Amygdala (tissue), 56 donors: ENCODE measurements at regions not wholly inside any gene's neighbourhood (a gene's known extent, or its start where the extent isn't known, plus 50 kb on each side); places are given as distances from the start of the nearest gene placed in this dataset.

ENCODE experiments used
- DNase-seq, 56 donors: peaks; one replicate each; lab custom pipeline; 2025; lab: John Stamatoyannopoulos, UW

DNA sequence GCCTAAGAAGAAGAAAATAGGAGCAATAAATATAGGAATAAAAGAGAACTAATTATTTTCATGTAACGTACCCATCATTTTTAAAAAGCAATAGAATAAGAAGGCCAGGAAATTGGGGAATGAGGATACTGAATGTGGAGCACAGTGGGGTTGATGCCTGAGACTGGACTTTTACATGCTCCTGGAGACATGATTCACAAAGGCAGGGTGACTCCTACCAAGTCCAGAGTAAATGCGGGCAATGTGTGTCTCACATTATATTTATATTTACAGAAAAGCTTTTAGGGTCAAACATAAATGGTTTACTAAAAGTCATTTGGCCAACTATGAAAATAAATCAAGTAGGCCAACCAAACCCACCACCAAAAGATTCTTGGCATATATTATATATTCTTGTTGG, 87.9 kb upstream of the COL5A2 start:
- no peak for DNase-seq

DNA sequence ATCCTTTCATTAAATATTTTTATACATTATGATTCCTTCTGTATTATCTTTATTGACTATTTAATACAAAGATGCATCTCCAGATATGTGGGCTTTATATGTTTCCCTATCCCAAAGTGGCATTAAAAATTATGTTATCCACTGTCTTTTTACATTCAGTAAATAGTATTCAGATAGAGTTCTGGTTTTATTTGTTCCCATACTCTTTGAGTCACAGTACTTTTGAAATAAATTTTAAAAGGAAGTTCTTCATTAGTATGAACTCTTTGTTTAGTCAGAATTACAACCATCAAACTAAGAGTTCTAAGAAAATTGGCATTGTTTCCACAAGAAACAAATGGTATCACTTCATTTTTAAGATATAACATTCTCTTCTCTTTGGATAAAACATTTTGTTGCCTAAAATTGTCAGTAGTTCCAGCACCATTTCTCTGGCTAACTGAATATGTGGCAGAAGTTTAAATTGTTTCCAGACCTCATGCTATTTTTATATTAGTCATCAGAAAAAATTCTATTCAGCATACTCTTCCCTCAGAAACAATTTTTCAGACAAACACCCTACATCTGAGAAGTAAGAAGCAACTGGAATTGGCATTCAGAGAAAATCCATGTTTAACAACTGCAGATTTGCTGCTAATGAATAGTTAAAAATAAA, 88.5 kb upstream of the COL5A2 start:
- DNase-seq, result no peak

DNA sequence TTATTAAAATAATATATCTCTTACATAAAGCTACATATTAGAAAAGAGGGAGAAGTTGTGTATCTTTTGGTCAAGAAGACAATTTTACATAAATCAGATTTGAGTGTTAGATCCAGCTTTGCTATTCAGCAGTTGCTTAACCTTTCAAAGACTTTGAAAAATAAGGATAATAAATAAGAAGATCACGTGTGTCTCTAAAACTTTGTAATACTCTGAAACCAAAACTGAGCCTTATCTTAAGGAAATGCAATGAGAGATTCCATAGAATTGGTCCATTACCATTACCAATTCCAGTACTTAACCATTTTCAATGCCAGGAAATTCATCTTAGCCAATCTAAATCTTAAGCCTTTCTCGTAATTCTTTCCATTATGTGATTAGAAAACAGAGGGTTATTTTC, 89.2 kb upstream of the COL5A2 start:
- DNase-seq, result no peak

DNA sequence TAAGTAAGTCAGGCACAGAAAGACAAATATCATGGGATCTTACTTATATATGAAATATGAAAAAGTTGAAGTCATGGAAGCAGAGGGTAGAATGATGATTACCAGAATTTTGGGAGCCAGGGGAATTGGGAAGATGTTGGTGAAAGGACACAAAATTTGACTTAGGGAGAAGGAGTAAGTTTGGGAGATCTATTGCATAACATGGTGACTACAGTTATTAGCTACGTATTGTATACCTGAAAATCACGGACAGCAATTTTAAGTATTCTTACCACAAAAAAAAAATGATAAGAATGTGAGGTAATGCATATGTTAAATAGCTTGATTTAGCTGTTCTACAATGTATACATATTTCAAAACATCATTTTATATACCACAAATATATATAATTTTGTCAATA, 94.2 kb upstream of the COL5A2 start:
- no peak for DNase-seq

DNA sequence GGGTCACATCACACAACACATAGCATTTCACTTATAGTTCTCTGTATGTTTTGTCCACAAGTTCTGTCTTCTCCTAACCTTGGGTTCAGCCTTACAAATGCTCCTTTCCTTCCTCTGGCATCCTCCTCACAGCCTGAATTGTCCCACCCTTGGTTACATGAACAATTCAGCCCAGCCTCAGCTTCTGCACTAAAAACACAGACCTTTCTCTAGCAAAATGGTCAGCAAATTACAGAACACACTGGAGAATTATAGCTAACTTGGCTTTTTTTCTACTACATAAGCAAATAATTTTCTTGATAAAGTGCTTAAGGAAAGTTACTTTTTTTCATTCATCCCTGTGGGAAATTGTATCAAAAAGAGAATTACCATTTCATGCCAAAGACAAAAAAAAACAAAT, 94.8 kb upstream of the COL5A2 start:
- no peak for DNase-seq

DNA sequence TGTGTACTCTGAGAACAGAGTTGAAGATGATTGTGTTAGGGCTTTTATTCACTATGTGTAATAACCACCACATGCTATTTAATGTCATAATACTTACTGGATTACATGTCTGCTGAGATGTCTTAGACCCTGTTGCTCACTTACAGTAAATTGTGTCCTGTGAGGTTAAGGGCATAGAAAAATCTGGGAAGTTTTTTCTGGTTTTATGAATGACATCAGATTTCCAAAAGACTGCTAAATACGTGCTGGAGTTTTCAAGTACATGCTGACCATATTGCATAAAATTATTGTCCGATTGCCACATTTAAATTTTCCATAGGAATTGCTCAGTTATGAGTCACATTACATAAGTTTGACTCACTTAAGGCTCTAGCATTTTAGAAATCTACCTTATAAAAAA, 96.7 kb upstream of the COL5A2 start:
- no peak for DNase-seq

DNA sequence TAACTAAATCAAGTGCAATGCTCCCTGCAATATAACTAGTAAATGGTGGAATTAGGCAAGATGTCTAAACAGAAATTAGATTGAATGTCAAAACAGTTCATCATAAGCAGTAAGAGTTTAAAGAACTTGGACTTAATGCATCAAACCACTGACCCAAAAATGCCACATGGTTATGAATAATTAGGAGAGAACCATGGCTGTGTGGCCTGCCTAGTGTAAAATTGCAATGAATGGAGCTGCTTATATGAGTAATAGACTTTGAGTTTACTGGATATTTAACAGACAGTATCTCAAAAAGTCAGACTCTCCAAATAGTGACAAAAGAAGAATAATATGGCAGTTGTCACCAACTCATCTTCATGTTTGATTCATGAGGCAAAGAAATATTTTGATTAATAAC, 101.6 kb upstream of the COL5A2 start:
- no peak for DNase-seq

DNA sequence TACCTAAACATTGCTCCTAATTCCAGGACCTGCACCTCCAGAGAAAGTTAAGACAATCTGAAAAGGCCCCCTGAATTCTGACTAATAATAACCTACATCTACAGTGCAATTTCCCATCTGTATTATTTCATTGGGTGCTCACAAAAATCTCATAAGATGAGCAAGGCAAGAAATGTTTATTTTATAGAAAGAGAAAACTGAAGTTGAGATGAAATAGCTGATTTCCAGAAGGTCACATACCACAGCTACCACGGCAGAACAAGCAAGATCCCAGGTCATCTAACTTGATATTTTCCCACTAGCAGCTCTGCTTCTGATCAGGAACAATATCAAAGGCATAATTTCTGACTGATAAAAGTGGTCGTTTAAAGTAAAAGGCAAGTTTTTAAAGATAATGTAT, 105.8 kb upstream of the COL5A2 start:
- no peak for DNase-seq

DNA sequence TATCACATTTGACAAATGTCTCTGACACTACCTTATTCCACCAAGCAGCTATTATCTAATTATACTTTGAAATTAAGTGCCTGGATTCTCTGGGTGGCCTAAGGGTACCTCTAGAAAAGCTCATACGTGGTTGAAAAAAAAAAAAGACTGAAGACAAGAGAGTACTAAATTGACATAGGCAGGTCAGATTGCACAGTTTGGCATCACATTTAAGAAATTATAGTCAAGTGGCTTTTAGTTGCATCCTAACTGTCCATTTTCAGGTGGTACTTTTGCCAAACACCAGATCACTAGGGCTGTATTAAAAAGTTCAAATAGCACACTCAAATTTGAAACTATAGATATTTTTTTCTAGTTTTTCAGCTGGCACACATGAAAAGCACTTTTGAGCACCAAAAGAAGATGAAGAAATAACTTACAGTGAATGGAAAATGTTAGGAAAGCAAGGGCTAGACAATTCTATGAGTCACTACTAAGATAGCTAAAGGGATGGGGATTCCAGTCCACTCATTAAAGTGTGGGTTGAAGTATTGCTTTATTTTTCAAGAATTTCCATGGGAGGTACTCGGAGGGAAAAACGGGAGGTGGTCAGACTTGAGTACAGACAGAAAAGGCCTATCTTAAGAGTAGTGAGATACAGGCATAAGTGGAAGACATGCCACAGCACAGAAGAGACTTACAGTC, 106.5 kb upstream of the COL5A2 start:
- DNase-seq, result no peak

DNA sequence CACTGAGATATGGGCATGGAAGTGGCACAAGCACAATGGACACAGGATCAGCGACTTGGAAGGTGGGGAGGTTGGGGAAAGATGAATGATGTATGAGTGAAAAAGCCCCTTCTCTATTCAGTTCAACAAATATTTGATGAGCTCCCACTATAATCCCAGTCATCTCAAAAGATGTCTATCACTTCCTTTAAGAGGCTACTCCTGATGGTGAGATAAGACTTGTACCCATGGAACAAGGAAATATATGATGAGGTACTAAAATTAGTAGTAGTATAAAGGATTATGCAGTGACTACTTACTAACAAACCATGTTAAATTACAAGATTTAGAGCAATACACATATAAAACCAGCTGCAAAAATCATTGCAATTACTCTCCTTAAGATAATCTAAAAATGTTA, 107.8 kb upstream of the COL5A2 start:
- no peak for DNase-seq

DNA sequence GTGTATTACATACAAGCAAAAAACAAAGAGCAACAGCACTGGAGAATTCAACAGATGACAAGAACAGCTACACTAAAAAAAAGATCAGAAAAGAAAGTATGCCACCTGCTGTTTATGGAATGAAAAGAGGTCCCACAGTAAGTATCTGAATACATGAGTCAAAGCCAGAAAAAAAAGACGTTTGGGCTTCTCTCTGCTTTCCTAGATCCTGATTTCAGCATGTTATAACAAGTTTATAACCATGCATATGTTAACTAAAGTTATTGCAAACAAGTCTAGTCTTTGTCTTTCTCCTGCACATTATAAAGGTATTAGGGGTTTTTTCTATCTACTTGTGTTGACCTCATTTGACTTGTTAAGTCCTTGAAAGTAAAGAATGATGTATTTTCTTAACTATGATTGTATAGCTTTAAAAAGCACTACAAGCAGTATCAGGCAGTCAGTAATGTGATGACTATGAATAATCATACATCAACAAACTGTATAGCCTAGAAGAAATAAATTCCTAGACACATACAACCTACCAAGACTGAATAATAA, 108.5 kb upstream of the COL5A2 start:
- no peak for DNase-seq

DNA sequence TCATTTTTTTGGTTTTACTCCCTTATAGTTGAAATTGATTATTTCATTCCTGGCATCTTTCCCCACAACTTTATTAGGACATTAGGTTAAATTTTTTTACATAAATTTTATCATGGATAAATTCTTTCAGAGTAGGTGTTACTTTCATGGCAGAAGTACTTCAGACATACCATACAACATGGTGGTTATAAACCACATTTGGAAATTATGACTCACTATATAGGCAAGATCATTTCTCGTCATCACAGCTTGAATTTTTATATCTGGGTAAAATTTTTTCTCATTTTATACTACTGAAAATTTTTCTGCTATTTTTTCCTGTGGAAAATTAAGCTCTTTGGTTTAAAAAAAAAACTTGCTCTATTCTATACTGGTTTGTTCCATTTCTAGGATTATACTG, 111.9 kb upstream of the COL5A2 start:
- no peak for DNase-seq

DNA sequence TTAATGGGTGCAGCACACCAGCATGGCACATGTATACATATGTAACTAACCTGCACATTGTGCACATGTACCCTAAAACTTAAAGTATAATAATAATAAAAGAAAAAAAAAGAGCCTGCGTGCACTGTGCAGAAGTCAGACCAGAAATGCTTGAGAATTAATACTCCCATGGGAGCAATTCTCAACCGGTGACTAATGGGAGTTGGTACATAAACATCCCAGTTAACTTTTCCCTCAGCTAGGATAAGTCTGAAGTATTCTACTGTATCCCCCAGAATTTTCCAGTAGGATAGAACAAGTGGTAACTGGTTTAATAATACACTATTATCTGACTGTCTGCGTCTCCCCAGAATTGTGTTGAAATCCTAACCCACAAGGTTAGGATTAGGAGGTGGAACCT, 113.6 kb upstream of the COL5A2 start:
- no peak for DNase-seq

DNA sequence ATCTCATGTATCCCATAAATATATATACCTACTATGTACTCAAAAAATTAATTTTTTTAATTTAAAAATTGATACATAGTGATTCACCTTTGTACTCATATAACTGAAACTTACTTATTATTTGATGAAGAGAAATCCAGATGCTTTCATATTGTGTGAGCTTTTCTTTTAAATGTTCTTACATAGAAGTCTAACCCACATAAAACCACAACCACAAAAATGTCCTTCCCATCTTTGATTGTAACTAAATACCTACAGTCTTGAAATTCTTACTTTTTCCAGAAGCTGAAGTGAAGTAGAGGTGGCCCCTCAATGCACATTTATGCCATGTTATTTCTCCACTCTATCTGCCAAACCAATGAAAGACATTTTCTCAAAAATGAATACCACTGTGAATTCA, 117.9 kb upstream of the COL5A2 start:
- DNase-seq, result no peak

DNA sequence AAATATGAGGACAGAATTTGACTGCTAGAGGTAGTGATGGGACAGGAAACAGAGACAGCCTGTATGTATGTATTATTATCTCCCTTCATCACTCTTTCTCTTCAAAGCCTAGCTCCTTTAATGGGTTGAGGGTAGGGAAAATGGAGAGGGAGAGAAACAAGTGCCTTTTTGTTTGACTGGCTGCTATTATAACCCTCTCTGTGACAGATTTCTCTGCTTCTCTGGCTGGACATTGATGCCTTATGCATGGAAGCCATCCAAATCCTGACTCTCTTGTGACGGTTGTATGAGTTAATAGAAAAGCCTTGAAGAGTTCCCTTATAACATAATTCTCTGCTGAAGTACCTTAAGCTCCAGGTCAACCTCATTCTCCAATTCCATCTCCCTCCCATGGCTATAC, 118.5 kb upstream of the COL5A2 start:
- no peak for DNase-seq

DNA sequence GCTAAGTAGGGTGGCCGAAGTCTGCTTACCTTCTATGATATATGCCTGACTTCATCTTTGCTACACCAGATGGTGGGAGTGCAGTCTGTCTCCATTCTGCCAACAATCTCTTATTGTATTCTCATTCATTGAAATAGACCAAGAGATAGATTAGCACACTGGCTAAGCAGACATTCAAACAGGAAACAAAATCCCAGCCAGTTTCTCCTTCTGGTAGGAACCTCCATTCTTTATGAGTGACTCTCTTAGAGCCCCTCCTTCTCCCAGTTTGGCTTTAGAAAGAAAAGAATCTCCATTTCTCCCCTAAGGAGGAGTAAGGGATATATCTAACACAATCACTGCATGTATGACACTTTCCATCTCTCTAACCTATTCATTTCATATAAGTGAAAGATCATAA, 118.9 kb upstream of the COL5A2 start:
- no peak for DNase-seq

DNA sequence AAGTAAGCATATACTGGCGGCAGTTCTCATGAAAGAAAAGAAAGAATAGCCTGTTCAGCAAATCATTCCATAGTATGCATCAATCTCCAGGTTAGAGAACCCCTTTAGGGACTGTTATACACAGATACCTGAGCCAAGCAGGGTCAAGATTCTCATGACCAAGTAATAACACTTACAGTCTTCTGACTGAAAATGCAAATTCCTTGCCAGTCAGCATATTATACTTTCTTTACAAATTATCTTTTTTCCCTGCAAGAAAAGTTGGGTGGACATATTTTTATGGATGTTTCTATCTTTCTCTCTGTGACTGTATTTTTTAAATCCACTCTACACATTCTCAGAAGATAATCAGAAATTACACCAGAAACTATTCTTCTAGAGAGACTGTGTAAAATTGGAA, 120.4 kb upstream of the COL5A2 start:
- no peak for DNase-seq

DNA sequence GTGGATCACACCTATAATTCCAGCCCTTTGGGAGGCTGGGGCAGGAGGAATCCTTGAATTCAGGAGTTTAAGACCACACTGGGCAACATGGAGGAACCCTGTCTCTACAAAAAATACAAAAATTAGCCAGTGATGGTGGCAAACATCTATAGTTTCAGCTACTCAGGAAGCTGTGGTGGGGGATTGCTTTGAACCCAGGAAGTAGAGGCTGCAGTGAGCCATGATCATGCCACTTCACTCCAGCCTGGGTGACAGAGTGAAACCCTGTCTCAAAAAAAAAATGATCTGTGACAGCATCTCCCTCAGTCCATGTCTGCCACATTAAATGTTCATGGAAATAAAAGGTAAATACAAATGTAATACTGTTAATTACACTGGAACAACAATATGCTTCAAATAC, 121.4 kb upstream of the COL5A2 start:
- no peak for DNase-seq

DNA sequence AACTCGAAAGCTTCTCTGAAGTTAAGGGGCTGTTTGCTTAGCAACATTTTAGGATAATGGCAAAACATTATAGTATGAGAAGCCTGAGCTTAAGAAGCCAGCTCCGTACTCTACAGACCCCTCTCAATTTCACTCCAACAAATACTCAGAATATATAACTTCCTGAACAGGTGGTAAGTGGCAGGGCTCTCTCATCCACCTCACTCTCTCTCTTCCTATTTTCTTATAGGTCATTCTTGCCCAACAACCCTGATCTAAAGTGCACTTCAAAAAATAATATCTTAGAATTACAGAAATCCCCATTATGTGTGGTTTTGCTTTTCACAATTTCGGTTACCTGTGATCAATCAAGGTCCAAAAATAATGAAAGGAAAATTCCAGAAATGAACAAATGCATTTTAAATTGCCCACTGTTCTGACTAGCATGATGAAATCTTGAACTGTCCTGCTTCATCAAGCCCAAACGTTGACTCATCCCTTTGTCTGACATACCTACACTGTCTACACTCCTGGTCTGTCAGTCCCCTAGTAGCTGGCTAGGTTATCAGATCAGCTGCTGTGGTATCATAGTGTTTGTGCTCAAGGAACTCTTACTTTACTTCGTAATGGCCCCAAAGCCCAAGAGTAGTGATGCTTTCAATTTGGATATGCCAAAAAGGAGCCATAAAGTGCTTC, 122.8 kb upstream of the COL5A2 start:
- no peak for DNase-seq

DNA sequence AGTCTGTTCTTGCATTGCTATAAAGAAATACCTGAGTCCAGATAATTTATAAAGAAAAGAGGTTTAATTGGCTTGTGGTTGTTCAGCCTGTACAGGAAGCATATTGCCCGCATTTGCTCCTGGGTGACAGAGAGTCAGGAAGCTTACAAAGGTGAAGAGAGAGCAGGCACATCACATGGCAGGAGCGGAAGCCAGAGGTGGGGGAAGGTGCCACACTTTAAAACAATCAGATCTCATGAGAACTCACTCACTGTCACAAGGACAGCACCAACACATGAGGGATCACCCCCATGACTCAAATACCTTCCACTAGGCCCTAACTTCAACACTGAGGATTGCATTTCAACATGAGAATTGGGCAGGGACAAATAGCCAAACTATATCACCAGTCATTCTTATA, 124.8 kb upstream of the COL5A2 start:
- no peak for DNase-seq

DNA sequence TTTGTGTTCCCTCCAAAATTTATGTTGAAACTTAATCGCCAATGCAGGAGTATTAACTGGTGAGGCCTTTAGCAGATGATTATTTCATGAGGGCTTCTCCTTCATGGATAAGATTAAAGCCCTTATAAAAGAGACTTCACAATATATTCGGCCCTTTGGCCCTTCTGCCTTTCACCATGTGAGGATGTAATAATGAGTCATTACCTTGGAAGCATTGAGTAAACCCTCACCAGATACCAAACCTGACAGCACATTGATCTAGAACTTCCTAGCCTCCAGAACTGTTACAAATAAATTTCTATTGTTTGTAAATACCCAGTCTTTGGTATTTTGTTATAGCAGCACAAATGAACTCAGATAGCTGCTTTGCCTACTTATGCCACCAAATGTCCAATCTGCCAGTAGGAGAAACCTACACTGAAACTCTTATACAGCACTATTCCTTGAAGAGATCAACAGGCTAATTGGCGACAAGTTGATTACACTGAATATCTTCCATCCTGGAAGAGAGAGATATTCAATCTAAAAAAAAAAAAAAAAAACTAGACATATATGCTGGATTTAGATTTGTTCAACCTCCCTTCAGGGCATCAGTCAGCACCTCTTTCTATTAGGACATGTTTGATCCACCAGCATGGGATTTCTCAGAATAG, 125.9 kb upstream of the COL5A2 start:
- no peak for DNase-seq
